ENCODE measurements at regions not wholly inside any gene's neighbourhood (a gene's known extent, or its start where the extent isn't known, plus 50 kb on each side); places are given as distances from the start of the nearest gene placed in this dataset.

DNA sequence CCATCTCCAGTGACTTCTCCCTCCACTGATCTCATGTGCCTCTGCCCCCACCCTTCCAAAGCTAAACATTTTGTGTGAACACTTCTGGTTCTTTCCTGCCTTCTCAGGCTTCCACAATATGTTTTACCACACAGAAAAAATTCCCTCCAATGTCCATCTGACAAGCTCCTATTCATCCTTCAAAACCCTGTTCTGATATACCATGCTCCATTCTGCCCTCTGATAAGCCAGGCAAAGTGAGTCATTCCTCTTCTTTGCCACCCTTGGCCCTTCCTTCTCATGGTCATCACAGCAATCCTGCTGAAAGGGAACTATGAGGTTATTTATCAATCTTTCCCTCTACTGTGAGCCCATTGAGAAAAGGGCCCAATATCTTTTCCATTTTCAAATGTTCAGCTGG is 97.6 kb downstream of the BARX1 start:
- no peak overlapping the region for H3K4me3 ChIP-seq (replicated peaks; ENCODE audit: low read depth, low read length)
- TF ChIP-seq, protein P1, sequence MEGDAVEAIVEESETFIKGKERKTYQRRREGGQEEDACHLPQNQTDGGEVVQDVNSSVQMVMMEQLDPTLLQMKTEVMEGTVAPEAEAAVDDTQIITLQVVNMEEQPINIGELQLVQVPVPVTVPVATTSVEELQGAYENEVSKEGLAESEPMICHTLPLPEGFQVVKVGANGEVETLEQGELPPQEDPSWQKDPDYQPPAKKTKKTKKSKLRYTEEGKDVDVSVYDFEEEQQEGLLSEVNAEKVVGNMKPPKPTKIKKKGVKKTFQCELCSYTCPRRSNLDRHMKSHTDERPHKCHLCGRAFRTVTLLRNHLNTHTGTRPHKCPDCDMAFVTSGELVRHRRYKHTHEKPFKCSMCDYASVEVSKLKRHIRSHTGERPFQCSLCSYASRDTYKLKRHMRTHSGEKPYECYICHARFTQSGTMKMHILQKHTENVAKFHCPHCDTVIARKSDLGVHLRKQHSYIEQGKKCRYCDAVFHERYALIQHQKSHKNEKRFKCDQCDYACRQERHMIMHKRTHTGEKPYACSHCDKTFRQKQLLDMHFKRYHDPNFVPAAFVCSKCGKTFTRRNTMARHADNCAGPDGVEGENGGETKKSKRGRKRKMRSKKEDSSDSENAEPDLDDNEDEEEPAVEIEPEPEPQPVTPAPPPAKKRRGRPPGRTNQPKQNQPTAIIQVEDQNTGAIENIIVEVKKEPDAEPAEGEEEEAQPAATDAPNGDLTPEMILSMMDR (IDR thresholded peaks at IDR 0.05; ENCODE audit: low read length, missing control alignments): no peak
- DNase-seq (ENCODE audit: low read depth): no peak

- TF ChIP-seq, protein P1 (IDR thresholded peaks at IDR 0.05; ENCODE audit: low read length, missing control alignments): no peak
- no peak for DNase-seq (ENCODE audit: low read depth)
- H3K4me3 ChIP-seq (replicated peaks; ENCODE audit: low read depth, low read length): no peak overlapping the region
Measured at GRCh38 chr9:93852728-93853127, 102.4 kb downstream of the BARX1 start.

DNA sequence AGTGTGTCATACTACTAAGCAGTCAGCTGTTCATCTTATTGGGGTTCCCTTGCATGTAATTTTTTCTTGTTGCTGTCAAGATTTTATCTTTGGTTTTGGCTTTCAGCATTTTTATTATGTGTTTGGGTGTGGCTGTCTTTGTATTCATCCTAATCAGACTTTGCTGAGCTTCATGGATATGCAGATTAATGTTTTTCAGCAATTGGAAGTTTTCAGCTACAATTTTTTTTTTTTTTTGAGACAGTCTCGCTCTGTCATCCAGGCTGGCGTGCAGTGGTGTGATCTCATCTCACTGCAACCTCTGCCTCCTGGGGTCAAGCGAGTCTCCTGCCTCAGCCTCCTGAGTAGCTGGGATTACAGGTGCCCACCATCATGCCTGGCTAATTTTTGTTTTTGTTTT is 108.8 kb downstream of the BARX1 start:
- TF ChIP-seq, protein P1 (IDR thresholded peaks at IDR 0.05; ENCODE audit: low read length, missing control alignments): no peak

DNA sequence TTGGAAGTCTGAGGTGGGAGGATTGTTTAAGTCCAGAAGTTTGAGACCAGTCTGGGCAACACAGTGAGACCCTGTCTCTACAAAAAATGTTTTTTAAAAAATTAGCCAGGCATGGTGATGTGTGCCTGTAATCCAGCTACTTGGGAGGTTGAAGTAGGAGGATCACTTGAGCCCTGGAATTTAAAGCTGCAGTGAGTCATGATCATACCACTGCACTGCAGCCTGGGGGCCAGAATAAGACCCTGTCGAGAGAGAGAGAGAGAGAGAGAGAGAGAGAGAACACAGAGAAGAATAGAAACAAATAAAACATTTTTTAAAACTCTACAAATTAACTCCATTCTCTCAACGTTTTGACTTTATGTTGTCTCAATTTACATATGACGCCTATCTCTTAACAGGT is 111.8 kb downstream of the BARX1 start:
- H3K4me3 ChIP-seq (replicated peaks; ENCODE audit: low read depth, low read length): no peak overlapping the region
- no peak for DNase-seq (ENCODE audit: low read depth)
- TF ChIP-seq, protein P1 (IDR thresholded peaks at IDR 0.05; ENCODE audit: low read length, missing control alignments): no peak

More for the DNA sequence above, 108.8 kb downstream of the BARX1 start:
- no peak for DNase-seq (ENCODE audit: low read depth)
- H3K4me3 ChIP-seq (replicated peaks; ENCODE audit: low read depth, low read length): no peak overlapping the region

DNA sequence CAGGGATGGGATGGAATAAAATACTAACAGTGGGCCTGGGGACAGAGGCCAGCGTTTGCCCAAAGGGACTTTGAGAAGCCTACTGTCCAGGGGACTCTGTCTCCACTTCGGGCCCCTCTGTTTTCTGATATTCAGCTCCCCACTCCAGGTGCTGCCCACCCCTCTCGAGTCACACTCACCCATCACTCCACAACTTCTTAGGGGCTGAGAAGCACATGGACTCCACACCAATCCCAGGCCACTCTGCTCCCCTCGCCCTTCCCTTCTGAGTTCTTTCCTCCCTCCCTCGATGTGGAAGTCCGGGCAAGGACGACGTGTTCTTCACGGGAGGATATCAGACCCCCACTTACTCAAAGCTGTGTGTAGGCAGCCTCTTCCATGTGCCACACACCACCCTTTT is 124.5 kb downstream of the BARX1 start:
- no peak for DNase-seq (ENCODE audit: low read depth)
- TF ChIP-seq, protein P1 (IDR thresholded peaks at IDR 0.05; ENCODE audit: low read length, missing control alignments): no peak
- no peak overlapping the region for H3K4me3 ChIP-seq (replicated peaks; ENCODE audit: low read depth, low read length)

DNA sequence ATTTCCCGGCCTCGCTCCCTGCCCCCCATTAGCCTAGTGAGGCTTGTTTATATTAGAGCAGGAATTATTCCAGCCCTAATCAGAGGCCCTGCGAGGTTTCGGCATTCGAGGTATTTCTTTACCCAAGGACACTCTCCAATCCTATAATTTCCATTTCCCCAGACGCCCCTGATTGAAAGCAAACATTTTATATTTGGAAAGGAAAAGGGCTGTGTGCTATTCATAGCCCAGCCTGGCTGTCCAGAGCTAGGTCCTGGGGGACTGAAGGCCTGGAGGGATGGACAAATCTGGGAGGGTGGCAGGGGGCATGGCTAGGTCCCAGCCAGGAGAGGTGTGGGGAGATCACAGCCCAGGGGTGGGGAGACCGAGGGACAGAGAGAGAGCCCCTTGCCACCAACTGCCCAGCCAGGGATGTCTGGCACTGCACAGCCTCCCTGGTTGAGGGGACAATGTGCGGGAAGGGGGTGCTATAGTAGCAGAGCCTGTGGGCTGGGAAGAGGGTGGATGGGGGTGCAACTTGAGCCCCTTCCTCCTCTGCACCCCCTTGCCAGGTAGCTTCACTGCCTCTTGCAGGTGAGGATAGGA is 125.1 kb downstream of the BARX1 start:
- no peak overlapping the region for H3K4me3 ChIP-seq (replicated peaks; ENCODE audit: low read depth, low read length)
- DNase-seq (ENCODE audit: low read depth): no peak
- TF ChIP-seq, protein P1 (IDR thresholded peaks at IDR 0.05; ENCODE audit: low read length, missing control alignments): no peak
